ENCODE measurements at regions not wholly inside any gene's neighbourhood (a gene's known extent, or its start where the extent isn't known, plus 50 kb on each side); places are given as distances from the start of the nearest gene placed in this dataset.

DNA sequence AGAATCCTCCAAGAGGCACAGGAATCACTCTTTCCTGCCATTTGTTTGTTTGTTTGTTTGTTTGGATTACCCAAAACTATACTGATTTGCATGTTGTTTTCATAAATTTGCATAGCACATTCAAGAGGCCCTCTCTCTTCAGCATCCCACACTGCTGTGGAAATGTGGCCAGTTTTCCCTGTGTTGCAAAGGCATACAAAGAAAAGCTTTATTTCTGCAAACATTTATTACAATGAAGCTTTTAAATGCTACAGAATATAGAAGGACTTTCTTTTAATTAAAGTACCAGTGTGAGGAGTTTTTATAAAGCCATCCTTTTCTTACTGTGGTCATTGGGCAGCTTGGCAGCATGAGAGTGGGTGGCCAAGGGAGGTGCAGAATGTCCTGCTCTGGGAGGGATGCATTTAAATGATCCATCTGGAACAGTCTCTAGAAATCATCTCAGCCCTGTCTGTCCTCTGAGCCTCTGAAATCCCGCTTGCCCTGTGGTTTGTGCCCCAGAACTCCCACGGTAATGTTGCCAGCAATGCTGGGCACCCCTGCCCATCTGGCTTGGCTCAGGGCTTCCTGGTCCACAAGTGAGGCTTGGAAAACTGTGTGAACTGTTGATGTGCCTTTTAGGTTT is 356.8 kb upstream of the KIF2A start:
- TF ChIP-seq, protein P1, sequence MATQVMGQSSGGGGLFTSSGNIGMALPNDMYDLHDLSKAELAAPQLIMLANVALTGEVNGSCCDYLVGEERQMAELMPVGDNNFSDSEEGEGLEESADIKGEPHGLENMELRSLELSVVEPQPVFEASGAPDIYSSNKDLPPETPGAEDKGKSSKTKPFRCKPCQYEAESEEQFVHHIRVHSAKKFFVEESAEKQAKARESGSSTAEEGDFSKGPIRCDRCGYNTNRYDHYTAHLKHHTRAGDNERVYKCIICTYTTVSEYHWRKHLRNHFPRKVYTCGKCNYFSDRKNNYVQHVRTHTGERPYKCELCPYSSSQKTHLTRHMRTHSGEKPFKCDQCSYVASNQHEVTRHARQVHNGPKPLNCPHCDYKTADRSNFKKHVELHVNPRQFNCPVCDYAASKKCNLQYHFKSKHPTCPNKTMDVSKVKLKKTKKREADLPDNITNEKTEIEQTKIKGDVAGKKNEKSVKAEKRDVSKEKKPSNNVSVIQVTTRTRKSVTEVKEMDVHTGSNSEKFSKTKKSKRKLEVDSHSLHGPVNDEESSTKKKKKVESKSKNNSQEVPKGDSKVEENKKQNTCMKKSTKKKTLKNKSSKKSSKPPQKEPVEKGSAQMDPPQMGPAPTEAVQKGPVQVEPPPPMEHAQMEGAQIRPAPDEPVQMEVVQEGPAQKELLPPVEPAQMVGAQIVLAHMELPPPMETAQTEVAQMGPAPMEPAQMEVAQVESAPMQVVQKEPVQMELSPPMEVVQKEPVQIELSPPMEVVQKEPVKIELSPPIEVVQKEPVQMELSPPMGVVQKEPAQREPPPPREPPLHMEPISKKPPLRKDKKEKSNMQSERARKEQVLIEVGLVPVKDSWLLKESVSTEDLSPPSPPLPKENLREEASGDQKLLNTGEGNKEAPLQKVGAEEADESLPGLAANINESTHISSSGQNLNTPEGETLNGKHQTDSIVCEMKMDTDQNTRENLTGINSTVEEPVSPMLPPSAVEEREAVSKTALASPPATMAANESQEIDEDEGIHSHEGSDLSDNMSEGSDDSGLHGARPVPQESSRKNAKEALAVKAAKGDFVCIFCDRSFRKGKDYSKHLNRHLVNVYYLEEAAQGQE (IDR thresholded peaks at IDR 0.05; ENCODE audit: insufficient read depth in 1 of 2, low read depth in 2 of 2, low read length in 2 of 2): no peak
- TF ChIP-seq SIN3A (IDR thresholded peaks at IDR 0.05; ENCODE audit: borderline replicate concordance, insufficient read depth, low read length) (no peak), POLR2AphosphoS5 (IDR thresholded peaks at IDR 0.05; ENCODE audit: low read depth, low read length) (no peak), TAF1 (IDR thresholded peaks at IDR 0.05; ENCODE audit: borderline replicate concordance, insufficient read depth, low read length) (no peak), FOXP2 (optimal IDR thresholded peaks at IDR 0.05; ENCODE audit: borderline replicate concordance, extremely low read depth, extremely low read length, insufficient read depth) (no peak)

DNA sequence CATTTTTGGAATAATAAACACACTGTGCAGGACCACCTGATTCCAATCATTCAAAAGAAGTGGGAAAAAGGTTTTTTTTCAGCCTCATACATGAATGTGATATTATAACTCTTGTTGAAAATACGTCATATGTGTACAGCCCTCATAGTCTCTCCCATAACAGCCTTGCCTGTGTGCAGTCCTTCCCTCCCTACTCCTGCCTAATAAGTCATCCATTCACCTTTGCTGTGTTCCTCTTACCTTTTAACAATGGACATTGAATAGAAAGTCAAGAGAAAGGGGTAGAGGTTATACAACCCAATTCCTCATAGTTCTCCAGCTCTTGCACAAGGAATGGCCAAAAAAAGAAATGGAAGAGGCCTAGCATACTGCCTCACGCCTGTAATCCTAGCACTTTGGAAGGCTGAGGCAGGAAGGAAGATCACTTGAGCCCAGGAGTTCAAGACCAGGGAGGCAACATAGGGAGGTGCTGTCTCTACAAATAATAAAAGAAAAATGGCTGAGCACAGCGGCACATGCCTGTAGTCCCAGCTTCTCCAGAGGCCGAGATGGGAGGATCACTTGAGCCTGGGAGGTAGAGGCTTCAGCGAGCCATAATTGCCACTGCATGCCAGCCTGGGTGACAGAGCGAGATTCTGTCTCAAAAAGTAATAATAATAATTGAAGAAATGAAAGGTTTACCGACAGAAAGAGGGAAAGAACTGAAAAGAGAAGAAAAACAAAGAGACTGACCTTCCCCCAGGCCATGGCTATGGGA is 356.1 kb upstream of the KIF2A start:
- TF ChIP-seq FOXP2 (optimal IDR thresholded peaks at IDR 0.05; ENCODE audit: borderline replicate concordance, extremely low read depth, extremely low read length, insufficient read depth) (no peak), SIN3A (IDR thresholded peaks at IDR 0.05; ENCODE audit: borderline replicate concordance, insufficient read depth, low read length) (no peak), POLR2AphosphoS5 (IDR thresholded peaks at IDR 0.05; ENCODE audit: low read depth, low read length) (no peak), TAF1 (IDR thresholded peaks at IDR 0.05; ENCODE audit: borderline replicate concordance, insufficient read depth, low read length) (no peak)
- TF ChIP-seq, protein P1 (IDR thresholded peaks at IDR 0.05; ENCODE audit: insufficient read depth in 1 of 2, low read depth in 2 of 2, low read length in 2 of 2): no peak

DNA sequence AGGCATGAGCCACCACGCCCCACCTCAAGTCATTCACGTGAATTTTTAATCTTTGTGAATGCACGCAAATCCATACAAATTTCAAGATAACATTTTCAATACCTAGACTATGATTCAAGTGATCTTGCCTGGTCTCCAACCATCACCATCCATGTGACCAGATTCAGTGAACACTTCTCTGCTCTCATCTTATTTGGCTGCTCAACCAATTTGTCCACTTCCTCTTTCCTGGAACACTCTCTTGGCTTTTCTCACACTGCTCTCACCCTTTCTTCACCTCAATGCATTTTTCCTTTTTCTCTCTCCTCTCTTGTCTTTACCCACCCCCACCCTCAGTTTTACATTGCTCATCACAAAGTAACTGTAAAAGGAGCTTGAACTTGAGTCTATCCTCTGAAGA is 354.7 kb upstream of the KIF2A start:
- no peak for TF ChIP-seq POLR2AphosphoS5 (IDR thresholded peaks at IDR 0.05; ENCODE audit: low read depth, low read length)
- no peak for TF ChIP-seq FOXP2 (optimal IDR thresholded peaks at IDR 0.05; ENCODE audit: borderline replicate concordance, extremely low read depth, extremely low read length, insufficient read depth)
- no peak for TF ChIP-seq SIN3A (IDR thresholded peaks at IDR 0.05; ENCODE audit: borderline replicate concordance, insufficient read depth, low read length)
- TF ChIP-seq, protein P1 (IDR thresholded peaks at IDR 0.05; ENCODE audit: insufficient read depth in 1 of 2, low read depth in 2 of 2, low read length in 2 of 2): no peak
- no peak for TF ChIP-seq TAF1 (IDR thresholded peaks at IDR 0.05; ENCODE audit: borderline replicate concordance, insufficient read depth, low read length)

DNA sequence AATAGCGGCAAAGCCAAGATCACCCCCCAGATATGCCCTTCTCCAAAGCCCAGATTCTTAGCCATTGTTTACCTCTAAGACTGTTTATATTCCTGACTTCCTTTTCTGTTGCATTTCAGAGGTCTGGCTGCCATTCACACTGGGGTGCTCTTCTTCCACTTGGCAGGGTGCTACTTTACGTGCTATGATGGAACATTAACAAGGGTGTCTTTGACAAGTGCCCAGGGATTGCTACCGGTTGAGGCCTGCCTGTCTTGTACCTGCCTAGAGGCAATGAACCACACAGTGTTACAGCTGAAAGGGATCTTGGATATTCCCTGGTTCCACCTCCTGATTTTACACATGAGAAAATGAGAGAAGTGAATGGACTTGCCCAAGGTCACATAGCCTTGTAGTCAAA is 352.1 kb upstream of the KIF2A start:
- TF ChIP-seq TAF1 (IDR thresholded peaks at IDR 0.05; ENCODE audit: borderline replicate concordance, insufficient read depth, low read length): no peak
- no peak for TF ChIP-seq POLR2AphosphoS5 (IDR thresholded peaks at IDR 0.05; ENCODE audit: low read depth, low read length)
- TF ChIP-seq FOXP2 (optimal IDR thresholded peaks at IDR 0.05; ENCODE audit: borderline replicate concordance, extremely low read depth, extremely low read length, insufficient read depth): no peak
- TF ChIP-seq SIN3A (IDR thresholded peaks at IDR 0.05; ENCODE audit: borderline replicate concordance, insufficient read depth, low read length): no peak
- TF ChIP-seq, protein P1 (IDR thresholded peaks at IDR 0.05; ENCODE audit: insufficient read depth in 1 of 2, low read depth in 2 of 2, low read length in 2 of 2): no peak

All from PFSK-1 (cell line).